GM19324 (cell line): ENCODE measurements at regions not wholly inside any gene's neighbourhood (a gene's known extent, or its start where the extent isn't known, plus 50 kb on each side); places are given as distances from the start of the nearest gene placed in this dataset.
"Not testable (repeated sequence)": the region's sequence is repeated elsewhere in the genome, so short reads cannot be mapped to it uniquely, and the experiment has no call there.

Experiments used
- ATAC-seq: cut with Tn5 transposase; IDR thresholded peaks from one replicate; pipeline ENCODE4 v1.9.1; 2021; ENCODE audit warnings: mild to moderate bottlenecking, moderate library complexity; ENCODE audit not compliant: unreplicated experiment, low FRiP score

DNA sequence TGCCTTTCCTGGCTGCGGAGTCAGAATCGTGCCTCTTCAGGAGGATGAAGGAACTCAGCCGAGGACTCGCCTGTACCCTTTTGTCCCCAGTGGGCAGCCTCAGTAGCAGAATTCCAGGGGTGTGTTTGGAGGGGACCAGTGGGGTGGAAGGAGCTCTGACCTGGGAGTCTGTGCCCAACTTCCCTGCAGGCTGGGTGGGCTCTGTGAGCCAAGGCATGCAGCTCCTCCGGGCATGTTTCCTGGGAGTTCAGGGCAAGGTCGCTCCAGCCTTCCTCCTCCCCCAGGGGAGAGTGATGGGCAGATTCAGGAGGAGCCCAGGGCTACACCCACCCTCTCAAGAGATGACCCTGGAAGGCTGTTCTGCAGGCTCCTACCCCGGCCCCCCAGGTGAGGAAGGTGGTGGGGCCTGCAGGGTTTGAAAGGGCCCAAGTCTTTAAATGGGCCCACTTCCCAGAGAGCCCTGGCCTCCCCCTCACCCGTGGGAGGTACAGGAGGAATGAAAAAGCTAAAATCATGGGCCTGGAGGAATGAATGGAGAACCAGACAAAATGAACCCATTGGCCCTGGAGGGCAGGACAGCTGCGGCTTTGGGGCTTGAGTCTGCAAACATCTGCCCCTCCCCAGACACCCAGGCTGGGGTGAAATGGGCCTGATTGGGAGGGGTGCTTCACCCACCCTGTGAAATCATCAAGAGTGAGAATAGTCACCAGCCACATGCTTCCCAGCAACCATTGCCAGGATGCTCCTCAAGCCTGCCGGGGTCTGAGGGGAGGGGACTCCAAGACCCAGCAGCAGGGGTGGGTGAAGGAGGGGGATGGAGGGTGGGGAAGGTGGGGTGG lies 77.6 kb upstream of the PMEPA1 start:
- ATAC-seq = no peak

DNA sequence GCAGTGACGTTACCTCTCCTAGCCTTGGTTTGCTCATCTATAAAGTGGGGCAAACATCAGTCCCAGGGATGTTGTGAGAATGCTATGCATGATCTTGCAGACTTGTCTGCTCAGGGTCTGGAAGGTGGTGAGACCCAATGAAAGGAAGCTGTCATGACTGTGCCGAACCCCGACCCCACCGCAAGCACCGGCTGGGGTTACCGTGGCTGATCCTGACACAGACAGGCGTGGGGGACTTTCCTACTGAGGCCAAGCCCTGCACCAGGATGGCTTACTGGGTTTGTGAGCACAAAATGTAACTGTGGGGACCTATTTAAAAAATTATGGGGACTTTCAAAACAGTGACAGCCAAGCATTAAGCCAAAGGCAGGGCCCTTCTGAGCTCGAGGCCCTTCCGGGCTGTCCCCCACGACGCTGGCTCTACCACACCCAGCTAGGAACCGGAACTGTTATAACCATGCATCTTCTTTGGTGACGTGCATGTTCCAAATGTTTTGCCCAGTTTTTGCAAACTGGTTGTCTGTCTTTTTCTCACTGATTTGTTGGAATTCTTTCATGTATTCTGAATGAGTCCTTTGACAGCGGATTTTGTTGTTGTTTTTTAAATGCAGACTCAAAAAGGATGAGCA lies 76.6 kb upstream of the PMEPA1 start:
- no peak for ATAC-seq

DNA sequence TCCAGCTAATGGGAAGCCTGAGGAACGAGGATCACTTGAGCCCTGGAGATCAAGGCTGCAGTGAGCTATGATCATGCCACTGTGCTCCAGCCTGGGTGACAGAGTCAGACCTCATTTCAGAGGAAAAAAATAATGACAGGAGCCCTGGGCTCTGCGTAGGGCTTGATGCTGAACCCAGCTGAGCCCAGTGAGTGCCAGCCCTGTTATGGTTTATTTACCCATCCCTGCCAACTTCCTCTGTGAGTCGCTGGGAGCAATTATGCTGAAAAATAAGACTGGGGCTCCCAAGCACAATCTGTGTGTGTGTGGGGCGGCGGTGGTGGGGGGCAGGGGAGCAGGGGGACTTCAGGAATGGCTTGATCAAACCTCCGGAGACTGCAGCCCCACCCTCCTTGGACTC lies 75.9 kb upstream of the PMEPA1 start:
- no peak for ATAC-seq

DNA sequence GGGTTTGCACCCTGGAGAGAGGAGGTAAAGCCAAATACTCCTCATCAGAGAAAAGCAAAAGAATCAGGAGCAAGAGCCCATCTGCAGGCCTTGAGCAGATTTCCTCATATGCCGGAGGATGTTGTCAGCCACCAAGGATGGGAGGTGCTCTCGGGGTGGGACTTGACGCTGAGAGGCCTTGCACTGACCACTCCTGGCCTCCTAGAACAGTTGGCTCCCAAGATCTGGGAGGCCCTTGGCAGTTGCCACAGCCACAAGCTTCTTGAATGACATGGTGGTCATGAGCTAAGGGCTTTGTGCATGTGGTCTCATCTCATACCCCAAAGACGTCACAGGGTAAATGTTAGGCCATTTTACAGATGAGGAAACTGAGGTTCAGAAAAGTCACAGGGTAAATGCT lies 75.2 kb upstream of the PMEPA1 start:
- no peak for ATAC-seq

DNA sequence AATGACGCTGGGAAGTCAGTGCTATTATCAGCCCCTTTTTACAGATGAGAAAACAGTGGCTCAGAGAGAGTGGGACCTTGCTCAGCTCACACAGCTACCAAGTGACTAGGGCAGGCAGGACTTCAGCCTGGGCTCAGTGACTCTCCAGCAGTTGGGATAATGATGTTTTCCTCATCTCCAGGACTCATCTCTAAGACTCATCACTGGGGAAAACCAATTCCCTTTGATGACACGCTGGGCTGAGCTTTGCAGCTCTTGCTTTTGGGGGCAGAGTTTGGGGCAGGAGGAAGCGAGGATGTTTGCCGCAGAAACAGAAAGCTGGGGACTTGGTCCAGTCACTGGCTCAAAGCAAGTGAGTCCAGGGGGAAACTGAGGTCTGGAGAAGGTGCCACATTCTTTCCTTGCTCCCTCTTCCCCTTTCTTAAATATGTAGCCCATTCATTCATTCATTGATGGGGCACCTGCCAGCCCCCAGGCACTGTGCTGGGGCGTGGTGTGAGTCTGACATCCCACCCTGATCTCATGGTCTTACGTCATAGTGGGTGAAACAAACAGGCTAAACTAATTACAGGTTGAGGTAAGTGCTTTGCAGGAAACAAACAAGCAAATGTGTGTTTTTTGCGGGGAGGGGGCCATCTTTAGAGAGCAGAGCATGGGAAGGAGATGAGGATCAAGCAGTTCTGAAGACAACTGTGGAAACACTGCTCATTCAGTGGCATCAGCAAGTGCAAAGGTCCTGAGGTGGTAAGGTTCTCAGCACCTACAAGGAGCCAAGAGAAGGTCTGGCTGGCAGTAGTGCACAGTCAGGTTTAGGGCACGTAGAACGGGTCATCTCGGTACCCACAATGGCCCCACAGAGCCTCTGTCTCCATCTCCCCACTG lies 74.4 kb upstream of the PMEPA1 start:
- no peak for ATAC-seq

DNA sequence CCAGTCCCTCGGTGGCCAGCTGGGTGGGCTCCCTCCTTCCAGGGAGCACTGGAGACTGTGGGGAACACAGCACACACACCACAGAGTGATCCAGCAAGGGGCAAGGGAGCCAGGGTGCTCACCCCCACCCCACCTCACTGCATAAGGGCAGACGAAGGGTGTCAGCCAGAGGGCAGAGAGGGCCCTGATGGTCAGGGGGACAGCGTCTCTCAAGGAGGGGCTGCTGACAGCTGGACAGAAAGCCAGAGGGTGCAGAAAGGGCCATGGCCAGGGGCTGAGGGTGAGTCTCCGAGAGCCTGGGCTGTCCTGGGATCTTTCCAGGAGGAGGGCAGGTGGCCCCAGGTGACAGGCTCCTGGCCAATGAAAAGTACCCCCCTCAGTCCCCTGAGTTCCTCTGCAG lies 73.4 kb upstream of the PMEPA1 start:
- no peak for ATAC-seq

DNA sequence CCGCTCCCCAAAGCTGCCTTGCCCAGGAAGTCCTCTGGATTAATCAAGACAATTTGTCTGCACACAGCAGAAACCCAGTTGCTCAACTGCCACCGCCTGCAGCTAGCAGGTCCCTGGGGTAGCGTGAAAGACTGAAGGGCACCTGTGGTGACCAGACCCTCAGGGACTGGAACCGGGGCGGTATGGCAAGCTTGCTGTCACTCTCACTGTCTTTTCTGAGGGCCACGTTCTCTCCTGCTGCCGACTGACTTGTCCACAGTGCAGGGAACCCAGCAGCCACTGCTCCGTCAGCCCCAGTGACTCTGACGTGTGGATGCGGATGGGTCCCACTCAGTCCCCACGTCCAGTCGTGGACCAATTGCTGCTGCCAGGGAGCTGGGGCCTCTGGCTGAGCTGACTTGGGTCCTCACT lies 72.8 kb upstream of the PMEPA1 start:
- ATAC-seq = no peak

DNA sequence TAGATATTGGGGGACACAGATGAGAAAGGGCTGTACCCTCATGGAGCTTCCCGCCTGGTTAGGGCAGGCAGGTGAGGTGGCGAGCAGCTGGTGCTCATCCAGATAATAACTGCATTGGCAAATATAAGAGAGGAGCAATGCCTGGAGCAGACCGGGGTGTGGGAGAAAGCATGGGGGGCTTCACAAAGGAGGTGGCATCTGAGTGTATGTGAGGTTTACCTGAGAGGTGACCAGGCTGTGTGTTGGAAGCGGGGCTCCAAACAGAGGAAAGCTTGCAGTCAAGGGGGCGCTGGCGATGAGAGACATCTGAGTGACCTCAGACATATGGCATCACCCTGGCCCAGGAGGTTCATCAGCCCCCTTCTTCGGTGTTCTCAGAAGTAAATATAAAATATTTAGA lies 72.1 kb upstream of the PMEPA1 start:
- no peak for ATAC-seq

DNA sequence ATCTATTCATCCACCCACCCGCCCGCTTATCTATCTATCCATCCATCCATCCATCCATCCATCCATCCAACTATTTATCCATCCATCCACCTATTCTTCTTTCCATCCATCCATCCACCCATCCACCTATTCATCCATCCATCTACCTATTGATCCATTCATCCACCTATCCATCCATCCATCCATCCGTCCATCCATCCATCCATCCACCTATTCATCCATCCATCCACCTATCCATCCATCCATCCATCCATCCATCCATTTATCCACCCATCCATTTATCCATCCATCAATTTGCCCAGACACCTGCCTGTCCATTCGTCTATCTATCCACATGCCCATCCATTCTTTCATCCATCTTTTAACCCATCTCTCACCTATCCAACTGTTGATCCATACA lies 71.1 kb upstream of the PMEPA1 start:
- ATAC-seq = no peak

DNA sequence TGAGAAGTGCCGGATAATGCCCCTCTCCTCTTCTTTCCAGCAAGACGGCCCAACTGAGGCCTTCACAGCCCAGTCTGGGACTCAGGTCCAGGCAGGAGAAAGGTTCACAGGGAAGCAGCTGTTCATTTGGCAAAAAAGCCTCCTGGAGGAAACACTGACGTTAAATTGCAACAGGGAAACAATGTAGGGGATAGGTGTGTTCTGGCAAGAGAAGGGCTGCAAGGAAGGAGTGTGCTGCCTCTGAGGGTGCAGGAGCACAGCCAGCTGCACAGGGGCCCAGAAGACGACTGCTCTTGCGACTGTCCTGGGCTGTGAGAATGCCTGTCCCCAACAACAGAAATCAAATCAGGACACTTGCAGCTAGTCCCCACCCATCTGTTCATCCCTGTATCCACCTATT lies 70.6 kb upstream of the PMEPA1 start:
- no peak for ATAC-seq

DNA sequence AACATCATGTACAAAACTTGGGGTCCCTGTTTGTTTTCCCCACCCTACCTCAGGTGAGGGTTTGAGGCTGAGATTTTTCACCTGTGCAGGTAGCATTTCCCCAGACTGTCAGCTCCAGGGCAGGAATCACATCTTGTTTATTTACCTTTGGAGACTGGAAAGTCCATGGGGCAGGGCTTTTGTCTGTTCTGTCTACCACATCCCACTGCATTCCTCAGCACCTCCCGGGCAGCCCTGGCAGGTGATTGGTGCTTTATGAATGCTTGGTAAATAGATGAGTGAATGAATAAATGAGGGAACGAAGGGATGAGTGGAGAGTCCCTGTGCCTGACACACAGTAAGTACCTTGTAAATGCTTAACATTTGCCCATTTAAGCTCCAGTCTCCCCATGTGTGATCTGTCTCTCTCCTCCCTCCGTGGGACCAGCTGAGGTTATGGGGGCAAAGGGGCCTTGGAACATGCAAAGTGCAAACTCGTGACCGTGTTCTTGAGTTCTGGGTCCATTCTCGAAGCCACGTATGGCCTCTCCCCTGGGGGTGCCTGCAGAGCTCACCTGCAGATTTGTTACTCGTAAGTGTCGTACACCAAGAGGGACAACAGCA lies 69.7 kb upstream of the PMEPA1 start:
- ATAC-seq = no peak

DNA sequence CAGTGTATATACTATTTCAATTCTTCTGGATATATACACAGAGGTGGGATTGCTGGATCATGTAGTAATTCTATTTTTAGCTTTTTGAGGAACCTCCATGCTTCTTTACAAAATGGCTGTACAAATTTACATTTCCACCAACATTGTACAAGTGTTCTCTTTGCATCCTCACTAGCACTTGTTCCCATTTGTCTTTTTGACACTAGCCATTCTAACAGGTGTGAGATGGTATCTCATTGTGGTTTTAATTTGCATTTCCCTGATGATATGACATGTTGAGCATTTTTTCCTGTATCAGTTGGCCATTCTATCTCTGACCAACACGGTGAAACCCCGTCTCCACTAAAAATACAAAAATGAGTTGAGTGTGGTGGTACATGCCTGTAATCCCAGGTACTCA lies 68.1 kb upstream of the PMEPA1 start:
- ATAC-seq = no peak

DNA sequence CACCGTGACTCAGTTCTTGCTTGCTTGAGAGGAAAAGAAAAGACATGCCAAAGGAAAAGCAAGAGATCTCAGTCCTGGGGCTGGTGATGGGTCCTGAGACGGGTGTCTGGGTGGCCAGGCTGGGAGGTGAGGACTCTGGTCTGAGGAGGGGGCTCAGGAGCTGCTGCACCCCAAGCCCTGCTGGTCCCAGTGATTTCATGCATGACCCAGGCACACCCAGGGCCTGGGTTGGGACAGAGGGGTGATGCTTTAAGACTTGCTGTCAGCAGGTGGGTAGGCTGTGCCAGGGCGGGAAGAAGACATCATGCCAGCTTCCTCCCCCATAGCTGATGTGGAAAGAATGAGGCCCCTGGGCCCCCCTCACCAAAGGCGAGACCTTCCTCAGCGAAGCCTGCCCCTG lies 65.1 kb upstream of the PMEPA1 start:
- no peak for ATAC-seq

DNA sequence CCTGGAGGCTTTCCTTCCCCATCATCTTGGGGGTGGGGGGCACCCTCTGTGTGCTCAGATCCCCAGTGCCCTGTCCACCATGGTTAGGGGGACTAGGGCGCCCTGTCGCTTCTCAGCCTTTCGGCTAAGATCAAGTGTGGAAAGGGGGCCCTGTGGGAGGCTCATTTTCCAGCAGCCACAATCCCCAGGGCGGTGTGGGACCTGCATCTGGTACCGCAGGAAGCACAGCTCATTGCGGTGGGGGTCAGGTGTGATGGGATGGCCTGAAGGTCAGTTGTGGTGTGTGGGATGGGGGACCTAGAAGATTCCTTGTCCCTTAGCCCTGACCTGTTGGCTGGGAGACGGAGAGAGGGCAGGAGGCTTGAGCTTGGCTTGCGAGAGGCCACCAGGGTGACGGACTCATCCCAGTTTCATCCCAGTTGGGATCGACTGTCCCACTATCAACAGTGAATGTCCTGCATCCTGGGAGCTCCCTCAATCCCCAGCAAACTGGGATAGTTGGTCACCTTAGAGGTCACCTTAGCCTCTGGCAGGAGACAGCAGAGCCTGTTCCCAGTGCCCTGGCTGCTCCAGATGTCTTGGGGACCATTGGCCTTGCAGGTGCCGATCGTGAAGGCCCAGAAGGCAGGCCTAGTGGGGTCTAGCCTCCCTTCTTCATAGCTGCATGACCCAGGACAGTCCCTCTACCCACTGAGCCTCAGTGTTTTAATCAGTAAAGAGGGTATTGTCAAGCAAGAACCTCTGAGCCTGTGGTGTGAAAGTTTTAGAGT lies 64.5 kb upstream of the PMEPA1 start:
- no peak for ATAC-seq

DNA sequence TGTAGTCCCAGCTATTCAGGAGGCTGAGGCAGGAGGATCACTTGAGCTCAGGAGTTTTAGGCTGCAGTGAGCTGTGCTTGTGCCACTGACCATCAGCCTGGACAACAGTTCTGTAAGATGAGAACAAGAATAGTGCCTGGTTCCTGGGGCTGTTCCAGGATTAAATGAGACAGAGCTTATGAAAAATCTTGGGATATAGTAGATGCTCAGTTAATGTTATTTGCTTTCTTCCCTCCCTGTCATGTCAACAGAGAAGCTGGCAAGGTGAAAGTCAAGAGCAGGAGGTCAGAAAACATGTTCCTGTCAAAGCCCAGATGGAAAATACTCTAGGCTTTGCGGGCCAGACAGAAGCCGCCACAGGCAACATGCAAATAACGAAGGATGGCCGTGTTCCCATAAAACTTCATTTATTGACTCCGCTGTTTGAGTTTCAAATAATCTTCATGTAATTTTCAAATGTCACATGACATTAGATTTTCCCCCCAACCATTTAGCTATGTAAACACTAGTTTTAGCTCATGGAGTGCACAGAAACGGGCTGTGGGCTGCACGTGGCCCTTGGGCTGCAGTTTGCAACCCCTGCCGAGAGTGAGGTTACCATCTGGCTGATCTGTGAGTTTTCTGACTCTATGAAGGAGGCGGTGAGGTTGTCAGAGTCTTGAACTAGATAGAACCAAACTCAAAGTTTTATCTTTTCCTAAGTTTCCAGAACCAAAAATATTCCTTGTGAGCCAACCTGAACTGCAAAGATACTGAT lies 63.4 kb upstream of the PMEPA1 start:
- no peak for ATAC-seq

DNA sequence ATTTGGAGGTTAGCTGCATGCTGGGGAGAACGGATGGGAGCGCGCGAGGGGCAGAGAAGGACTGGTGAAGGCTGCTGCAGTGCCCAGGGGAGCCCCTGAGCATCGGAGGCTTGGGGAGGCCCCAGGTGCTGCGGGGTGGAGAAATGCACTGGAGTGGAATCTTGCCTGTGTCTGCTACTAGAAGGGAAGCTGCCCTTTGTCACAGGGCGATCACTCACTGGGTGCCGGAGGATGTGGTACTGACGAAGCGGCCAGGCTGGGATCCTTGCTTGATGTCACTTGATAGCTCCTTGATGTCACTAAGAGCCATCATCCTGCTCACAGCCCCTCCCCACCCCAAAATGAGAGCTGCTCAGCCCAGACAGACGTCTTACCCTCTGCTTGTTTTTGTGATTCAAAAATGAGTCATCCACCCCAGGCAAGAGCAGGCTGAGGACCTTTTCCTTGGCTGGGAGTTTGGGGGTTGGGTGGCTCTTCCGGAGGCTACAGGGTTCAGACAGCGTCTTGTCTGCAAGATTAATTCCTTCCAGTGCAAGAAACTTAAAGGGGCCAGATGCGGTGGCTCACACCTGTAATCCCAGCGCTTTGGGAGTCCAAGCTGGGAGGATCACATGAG lies 62.6 kb upstream of the PMEPA1 start:
- no peak for ATAC-seq

DNA sequence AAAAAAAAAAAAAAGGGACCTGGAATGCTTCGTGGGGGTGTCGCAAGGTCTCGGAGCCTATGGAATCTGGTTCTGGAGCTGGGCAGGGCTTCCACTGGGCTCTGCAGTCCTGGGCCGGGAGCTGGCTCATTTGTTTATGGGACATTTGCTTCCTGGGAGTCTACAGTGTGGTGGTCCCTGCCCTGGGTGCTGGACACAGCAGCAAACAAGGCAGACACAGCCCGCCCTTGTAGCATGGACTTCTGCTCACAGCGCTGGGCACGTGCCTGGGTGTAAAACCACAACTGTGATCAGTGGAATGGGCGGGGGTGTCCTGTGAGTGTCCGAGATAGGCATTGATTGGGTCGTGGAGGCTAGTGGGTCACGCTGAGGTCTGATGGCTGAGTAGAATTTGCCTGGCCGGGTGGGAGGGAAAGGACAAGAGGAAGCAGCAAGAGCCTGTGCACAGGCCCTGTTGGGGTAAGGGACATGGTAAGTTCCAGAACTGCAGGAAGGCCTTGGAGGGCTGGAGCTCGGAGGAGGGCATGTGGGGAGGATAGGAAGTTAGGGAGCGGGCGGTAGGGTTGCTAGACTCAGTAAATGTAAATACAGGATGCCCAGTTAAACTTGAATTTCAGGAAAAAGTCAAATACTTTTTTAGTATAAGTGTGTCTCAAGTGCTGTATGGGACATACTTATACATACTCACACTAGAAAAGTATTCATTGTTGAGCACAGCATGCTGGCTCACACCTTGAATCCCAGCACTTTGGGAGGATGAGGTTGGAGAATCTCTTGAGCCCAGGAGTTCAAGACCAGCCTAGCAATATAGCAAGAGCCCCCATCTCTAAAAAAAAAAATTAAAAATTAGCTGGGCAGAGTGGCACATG lies 61.3 kb upstream of the PMEPA1 start:
- no peak for ATAC-seq

DNA sequence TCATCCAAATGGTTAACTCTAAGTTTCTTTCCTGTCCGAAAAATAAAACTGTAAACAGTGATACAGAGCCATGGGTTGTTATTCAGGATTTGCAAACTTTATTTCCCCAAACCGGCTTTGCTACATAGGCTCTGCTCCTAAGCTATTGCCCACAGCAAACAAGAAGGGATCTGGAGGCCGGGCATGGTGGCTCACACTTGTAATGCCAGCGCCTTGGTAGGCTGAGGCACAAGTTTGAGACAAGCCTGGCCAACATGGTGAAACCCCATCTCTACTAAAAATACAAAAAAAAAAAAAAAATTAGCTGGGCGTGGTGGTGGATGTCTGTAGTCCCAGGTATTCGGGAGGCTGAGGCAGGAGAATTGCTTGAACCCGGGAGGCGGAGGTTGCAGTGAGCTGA lies 60.6 kb upstream of the PMEPA1 start:
- ATAC-seq = not testable (repeated sequence)
